ENCODE measurements at regions not wholly inside any gene's neighbourhood (a gene's known extent, or its start where the extent isn't known, plus 50 kb on each side); places are given as distances from the start of the nearest gene placed in this dataset.

- Histone ChIP-seq H3K36me3 (replicated peaks in 1 of 2; ENCODE audit: control extremely low read depth in 1 of 2, control insufficient read depth in 1 of 2, extremely low read depth in 1 of 2, insufficient read depth in 2 of 2, low read length in 1 of 2) (no peaks in the 10 kb centered on the region), H3K9ac (ENCODE audit: low read length) (no peak overlapping the region), H3K79me2 (ENCODE audit: control insufficient read depth, insufficient read depth, low read length) (no peaks in the 10 kb centered on the region), H3K27me3 (replicated peaks in 1 of 4; ENCODE audit: control extremely low read depth in 1 of 4, control insufficient read depth in 3 of 4, insufficient read depth in 4 of 4, low read length in 3 of 4) (no peaks in the 10 kb centered on the region), H4K20me1 (ENCODE audit: control insufficient read depth, insufficient read depth, low read length, poor library complexity, severe bottlenecking) (no peaks in the 10 kb centered on the region), H3K4me1 (ENCODE audit: control insufficient read depth in 2 of 2, insufficient read depth in 2 of 2, low read length in 2 of 2) (no peaks in the 10 kb centered on the region), H3K9me3 (ENCODE audit: control extremely low read depth in 1 of 3, control insufficient read depth in 2 of 3, insufficient read depth in 1 of 3, low read length in 2 of 3) (no peaks in the 10 kb centered on the region), H2AFZ (ENCODE audit: insufficient read depth, low read depth, low read length, poor library complexity, severe bottlenecking) (no peak overlapping the region), H3K27ac (ENCODE audit: low read length in 2 of 2) (no peak overlapping the region), H3K4me3 (ENCODE audit: control extremely low read depth in 1 of 5, extremely low read depth in 1 of 5, insufficient read depth in 1 of 5, low read depth in 2 of 5, low read length in 4 of 5) (no peak overlapping the region), H3K4me2 (replicated peaks; ENCODE audit: low read depth, low read length, poor library complexity, severe bottlenecking) (no peak overlapping the region)
- no peak overlapping the region for H3K27ac Mint-ChIP-seq
- H3K4me1 Mint-ChIP-seq: no peaks in the 10 kb centered on the region
- intact Hi-C loops (cut with micrococcal nuclease): loop anchor here (2.0 to 10.0 kb wide), 3 partner anchors 221 to 641 kb away; no protein-coding TSS in a partner anchor
- no peak overlapping the region for H3K4me3 Mint-ChIP-seq
- CTCF ChIA-PET: interaction anchor here (1.1 to 3.4 kb wide), 4 partner anchors 12 to 556 kb away, joined by 3 to 19 read pairs (median 6); no protein-coding TSS in a partner anchor
- POLR2A ChIA-PET: no interaction called here
- peaks cover 3% of the 10 kb centered on the region for H3K27me3 Mint-ChIP-seq
- peak; percentile 65 for TF ChIP-seq CTCF (IDR thresholded peaks at IDR 0.05)
- TF ChIP-seq EZH2 (IDR thresholded peaks at IDR 0.05; ENCODE audit: borderline replicate concordance, insufficient read depth, low read depth, low read length, poor library complexity, severe bottlenecking): no peak
- no CpG with 5 or more reads among the region's 5 CpGs for WGBS (ENCODE audit: insufficient coverage)
- H3K9me3 Mint-ChIP-seq (ENCODE audit: insufficient read depth): no peaks in the 10 kb centered on the region
- ATAC-seq (ENCODE audit: low read depth): no peak
- DNase-seq: peak; percentile 18
These were observed 84.7 kb upstream of the SLCO6A1 start for GRCh38 chr5:102583276-102584124.

GRCh38 chr5:102589661-102590060, 90.9 kb upstream of the SLCO6A1 start:
- intact Hi-C loops (cut with micrococcal nuclease): loop anchor here (10.0 kb wide), 1 partner anchor 215 kb away; no protein-coding TSS in a partner anchor
- no CpG with 5 or more reads among the region's 2 CpGs for WGBS (ENCODE audit: insufficient coverage)
- CTCF ChIA-PET: no interaction called here

More at GRCh38 chr5:102589661-102590060, 90.9 kb upstream of the SLCO6A1 start:
- H3K4me1 ChIP-seq (ENCODE audit: control insufficient read depth in 2 of 2, insufficient read depth in 2 of 2, low read length in 2 of 2): no peaks in the 10 kb centered on the region
- no peak overlapping the region for H2AFZ ChIP-seq (ENCODE audit: insufficient read depth, low read depth, low read length, poor library complexity, severe bottlenecking)
- no peak overlapping the region for H3K27ac Mint-ChIP-seq
- H3K27ac ChIP-seq (ENCODE audit: low read length in 2 of 2): no peak overlapping the region
- H3K9me3 Mint-ChIP-seq (ENCODE audit: insufficient read depth): no peaks in the 10 kb centered on the region
- DNase-seq (no peak), ATAC-seq (ENCODE audit: low read depth) (no peak)
- H3K79me2 ChIP-seq (ENCODE audit: control insufficient read depth, insufficient read depth, low read length): no peaks in the 10 kb centered on the region
- no peak overlapping the region for H3K4me2 ChIP-seq (replicated peaks; ENCODE audit: low read depth, low read length, poor library complexity, severe bottlenecking)
- TF ChIP-seq EZH2 (IDR thresholded peaks at IDR 0.05; ENCODE audit: borderline replicate concordance, insufficient read depth, low read depth, low read length, poor library complexity, severe bottlenecking) (no peak), CTCF (IDR thresholded peaks at IDR 0.05) (no peak)
- POLR2A ChIA-PET: no interaction called here
- H3K9ac ChIP-seq (ENCODE audit: low read length): no peak overlapping the region
- no peak overlapping the region for H3K4me3 Mint-ChIP-seq
- peaks cover 0 to 4% (median 0%) of the 10 kb centered on the region in 3 donors for H3K9me3 ChIP-seq (ENCODE audit: control extremely low read depth in 1 of 3, control insufficient read depth in 2 of 3, insufficient read depth in 1 of 3, low read length in 2 of 3)
- no peaks in the 10 kb centered on the region for H3K4me1 Mint-ChIP-seq
- no peaks in the 10 kb centered on the region for H3K27me3 ChIP-seq (replicated peaks in 1 of 4; ENCODE audit: control extremely low read depth in 1 of 4, control insufficient read depth in 3 of 4, insufficient read depth in 4 of 4, low read length in 3 of 4)
- no peaks in the 10 kb centered on the region for H3K27me3 Mint-ChIP-seq
- no peaks in the 10 kb centered on the region for H4K20me1 ChIP-seq (ENCODE audit: control insufficient read depth, insufficient read depth, low read length, poor library complexity, severe bottlenecking)
- H3K4me3 ChIP-seq (ENCODE audit: control extremely low read depth in 1 of 5, extremely low read depth in 1 of 5, insufficient read depth in 1 of 5, low read depth in 2 of 5, low read length in 4 of 5): no peak overlapping the region
- no peaks in the 10 kb centered on the region for H3K36me3 ChIP-seq (replicated peaks in 1 of 2; ENCODE audit: control extremely low read depth in 1 of 2, control insufficient read depth in 1 of 2, extremely low read depth in 1 of 2, insufficient read depth in 2 of 2, low read length in 1 of 2)

Measured in B cell (primary cell).